B cell (primary cell): ENCODE measurements at regions not wholly inside any gene's neighbourhood (a gene's known extent, or its start where the extent isn't known, plus 50 kb on each side); places are given as distances from the start of the nearest gene placed in this dataset.

Experiments
- ATAC-seq: fragments of 200-7000 bp; cut with Tn5 transposase; one replicate; pipeline ENCODE4 v1.10.0; 2021; ENCODE audit warnings: low read depth, mild to moderate bottlenecking, moderate number of reproducible peaks, moderate library complexity
- CTCF ChIA-PET: fragments of 350-600 bp; sonication (Branson Sonifier 250); formaldehyde crosslinking; loops from one replicate; lab custom pipeline; 2021; ENCODE audit warnings: antibody characterized with exemption, inconsistent platforms; lab: Charles Lee
- POLR2A ChIA-PET: fragments of 350-600 bp; sonication (Branson Sonifier 250); formaldehyde crosslinking; loops from one replicate; lab custom pipeline; 2021; ENCODE audit warnings: antibody characterized with exemption; lab: Charles Lee
- DNase-seq: peaks from one replicate; pipeline ENCODE4 v3.0.0; 2013
- H2AFZ ChIP-seq: 2 replicates; pipeline ENCODE4 v1.6.1; 2012; ENCODE audit warnings: mild to moderate bottlenecking, low read depth, low read length; ENCODE audit not compliant: insufficient read depth, poor library complexity, severe bottlenecking
- H3K27ac ChIP-seq, 2 donors: 1 replicate in 1 of 2; 2 replicates in 1 of 2; pipeline ENCODE4 v1.5.1; 2012 to 2013; ENCODE audit warnings: low read length in 2 of 2, mild to moderate bottlenecking in 2 of 2, moderate library complexity in 1 of 2
- H3K27me3 ChIP-seq, 4 experiments: fragments of 200-600 bp in 1 of 4; sonication (generic) in 1 of 4; replicated peaks in 1 of 4; 1 replicate in 2 of 4; 2 replicates in 2 of 4; pipeline versions ENCODE4 v1.6.1 to v1.7.0; 2013 to 2016; ENCODE audit warnings: low read length in 3 of 4, mild to moderate bottlenecking in 2 of 4, mixed read lengths in 1 of 4, moderate library complexity in 1 of 4; ENCODE audit not compliant: insufficient read depth in 4 of 4, control insufficient read depth in 3 of 4; ENCODE audit errors: control extremely low read depth in 1 of 4
- H3K36me3 ChIP-seq, 2 experiments: replicated peaks in 1 of 2; 1 replicate in 1 of 2; 2 replicates in 1 of 2; pipeline versions ENCODE4 v1.6.1 to v1.7.1; 2013; ENCODE audit warnings: low read length in 1 of 2; ENCODE audit not compliant: insufficient read depth in 2 of 2, control insufficient read depth in 1 of 2; ENCODE audit errors: control extremely low read depth in 1 of 2, extremely low read depth in 1 of 2
- H3K4me1 ChIP-seq, 2 donors: fragments of 200-600 bp in 1 of 2; sonication (generic) in 1 of 2; 1 replicate in 1 of 2; 2 replicates in 1 of 2; pipeline versions ENCODE4 v1.5.1 to v1.6.1; 2013 to 2017; ENCODE audit warnings: low read length in 2 of 2; ENCODE audit not compliant: control insufficient read depth in 2 of 2, insufficient read depth in 2 of 2
- H3K4me2 ChIP-seq: replicated peaks from 2 replicates; pipeline ENCODE3; 2012; ENCODE audit warnings: mild to moderate bottlenecking, low read depth, low read length; ENCODE audit not compliant: poor library complexity, severe bottlenecking
- H3K4me3 ChIP-seq, 5 experiments: fragments of 200-600 bp in 1 of 5; sonication (generic) in 1 of 5; 1 replicate in 3 of 5; 2 replicates in 2 of 5; pipeline versions ENCODE4 v1.5.1 to v1.7.0; 2011 to 2016; ENCODE audit warnings: low read length in 4 of 5, mild to moderate bottlenecking in 4 of 5, low read depth in 2 of 5, control low read depth in 1 of 5, moderate library complexity in 1 of 5; ENCODE audit not compliant: insufficient read depth in 1 of 5; ENCODE audit errors: control extremely low read depth in 1 of 5, extremely low read depth in 1 of 5
- H3K79me2 ChIP-seq: fragments of 200-600 bp; sonication (generic); one replicate; pipeline ENCODE4 v1.6.0; 2016; ENCODE audit warnings: low read length; ENCODE audit not compliant: control insufficient read depth, insufficient read depth
- H3K9ac ChIP-seq: fragments of 200-600 bp; sonication (generic); 2 replicates; pipeline ENCODE4 v1.6.1; 2017; ENCODE audit warnings: mild to moderate bottlenecking, low read length, moderate library complexity
- H3K9me3 ChIP-seq, 3 donors: one replicate each; pipeline versions ENCODE4 v1.6.1 to v1.7.1; 2013; ENCODE audit warnings: low read length in 2 of 3; ENCODE audit not compliant: control insufficient read depth in 2 of 3, insufficient read depth in 1 of 3; ENCODE audit errors: control extremely low read depth in 1 of 3
- H4K20me1 ChIP-seq: 2 replicates; pipeline ENCODE4 v1.6.0; 2012; ENCODE audit warnings: mild to moderate bottlenecking, low read length; ENCODE audit not compliant: insufficient read depth, control insufficient read depth, poor library complexity, severe bottlenecking
- H3K27ac Mint-ChIP-seq: one replicate; pipeline ENCODE4 v1.8.0; 2021; ENCODE audit warnings: mixed read lengths
- H3K27me3 Mint-ChIP-seq: one replicate; pipeline ENCODE4 v1.8.0; 2021; ENCODE audit warnings: mixed read lengths
- H3K4me1 Mint-ChIP-seq: one replicate; pipeline ENCODE4 v1.8.0; 2021; ENCODE audit warnings: mixed read lengths
- H3K4me3 Mint-ChIP-seq: one replicate; pipeline ENCODE4 v1.8.0; 2021; ENCODE audit warnings: mixed read lengths
- H3K9me3 Mint-ChIP-seq: one replicate; pipeline ENCODE4 v1.8.0; 2022; ENCODE audit warnings: mixed read lengths; ENCODE audit not compliant: insufficient read depth
- EZH2 ChIP-seq: IDR thresholded peaks from 2 replicates; pipeline ENCODE4 v1.6.1; 2012; ENCODE audit warnings: borderline replicate concordance, low read depth, mild to moderate bottlenecking, moderate library complexity, low read length; ENCODE audit not compliant: insufficient read depth, poor library complexity, severe bottlenecking
- WGBS: methylation state at CpG from one replicate; pipeline ENCODE4 v1.1.5; 2013; ENCODE audit warnings: missing lambda C conversion rate; ENCODE audit not compliant: insufficient coverage; 5-methylcytosine and 5-hydroxymethylcytosine counted together
- intact Hi-C: fragments of 100-400 bp; cut with micrococcal nuclease; formaldehyde crosslinking; loops from one replicate; pipeline ENCODE4 v1.10.0; 2022
- TF ChIP-seq, protein P1 (sequence below): fragments of 200-600 bp; IDR thresholded peaks from one replicate; pipeline ENCODE4 v1.8.0; 2022; ENCODE audit warnings: antibody characterized with exemption, mild to moderate bottlenecking

DNA sequence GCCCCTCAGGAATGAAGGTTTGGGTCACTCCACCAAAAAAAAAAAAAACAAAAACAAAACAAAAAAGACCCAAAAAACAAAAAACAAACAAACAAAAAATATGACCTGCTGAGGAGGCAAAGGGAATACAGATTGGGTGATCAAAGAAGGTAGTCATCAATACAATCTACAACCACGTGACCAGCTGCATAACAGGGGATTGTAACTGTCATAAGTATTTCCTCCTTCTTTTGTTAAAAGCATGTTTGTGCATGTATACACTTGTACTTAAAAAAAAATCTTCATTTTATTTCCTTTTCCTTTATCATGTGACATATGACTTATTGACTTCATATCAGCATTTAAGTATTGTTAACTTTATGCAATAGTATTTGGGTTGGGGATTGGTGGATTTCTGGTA lies 165.1 kb upstream of the IRS2 start:
- DNase-seq: no peak
- no peak overlapping the region for H3K9ac ChIP-seq
- no peaks in the 10 kb centered on the region for H3K36me3 ChIP-seq
- H2AFZ ChIP-seq: no peak overlapping the region
- H3K27ac ChIP-seq: no peak overlapping the region
- TF ChIP-seq, protein P1, sequence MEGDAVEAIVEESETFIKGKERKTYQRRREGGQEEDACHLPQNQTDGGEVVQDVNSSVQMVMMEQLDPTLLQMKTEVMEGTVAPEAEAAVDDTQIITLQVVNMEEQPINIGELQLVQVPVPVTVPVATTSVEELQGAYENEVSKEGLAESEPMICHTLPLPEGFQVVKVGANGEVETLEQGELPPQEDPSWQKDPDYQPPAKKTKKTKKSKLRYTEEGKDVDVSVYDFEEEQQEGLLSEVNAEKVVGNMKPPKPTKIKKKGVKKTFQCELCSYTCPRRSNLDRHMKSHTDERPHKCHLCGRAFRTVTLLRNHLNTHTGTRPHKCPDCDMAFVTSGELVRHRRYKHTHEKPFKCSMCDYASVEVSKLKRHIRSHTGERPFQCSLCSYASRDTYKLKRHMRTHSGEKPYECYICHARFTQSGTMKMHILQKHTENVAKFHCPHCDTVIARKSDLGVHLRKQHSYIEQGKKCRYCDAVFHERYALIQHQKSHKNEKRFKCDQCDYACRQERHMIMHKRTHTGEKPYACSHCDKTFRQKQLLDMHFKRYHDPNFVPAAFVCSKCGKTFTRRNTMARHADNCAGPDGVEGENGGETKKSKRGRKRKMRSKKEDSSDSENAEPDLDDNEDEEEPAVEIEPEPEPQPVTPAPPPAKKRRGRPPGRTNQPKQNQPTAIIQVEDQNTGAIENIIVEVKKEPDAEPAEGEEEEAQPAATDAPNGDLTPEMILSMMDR: no peak
- no peak for TF ChIP-seq EZH2
- H4K20me1 ChIP-seq: no peaks in the 10 kb centered on the region
- no peak overlapping the region for H3K4me2 ChIP-seq
- no peak for ATAC-seq
- no peak overlapping the region for H3K27ac Mint-ChIP-seq
- ChIA-PET CTCF (no interaction called here), POLR2A (no interaction called here)
- peaks cover 2% of the 10 kb centered on the region for H3K9me3 Mint-ChIP-seq
- no peaks in the 10 kb centered on the region for H3K79me2 ChIP-seq
- H3K4me1 Mint-ChIP-seq: no peaks in the 10 kb centered on the region
- H3K27me3 Mint-ChIP-seq: no peaks in the 10 kb centered on the region
- H3K4me3 Mint-ChIP-seq: no peak overlapping the region
- H3K4me1 ChIP-seq: no peaks in the 10 kb centered on the region
- no peaks in the 10 kb centered on the region for H3K27me3 ChIP-seq
- intact Hi-C loops: no loop called here
- WGBS: no CpG with 5 or more reads among the region's 1 CpG
- H3K9me3 ChIP-seq: no peaks in the 10 kb centered on the region
- no peak overlapping the region for H3K4me3 ChIP-seq

DNA sequence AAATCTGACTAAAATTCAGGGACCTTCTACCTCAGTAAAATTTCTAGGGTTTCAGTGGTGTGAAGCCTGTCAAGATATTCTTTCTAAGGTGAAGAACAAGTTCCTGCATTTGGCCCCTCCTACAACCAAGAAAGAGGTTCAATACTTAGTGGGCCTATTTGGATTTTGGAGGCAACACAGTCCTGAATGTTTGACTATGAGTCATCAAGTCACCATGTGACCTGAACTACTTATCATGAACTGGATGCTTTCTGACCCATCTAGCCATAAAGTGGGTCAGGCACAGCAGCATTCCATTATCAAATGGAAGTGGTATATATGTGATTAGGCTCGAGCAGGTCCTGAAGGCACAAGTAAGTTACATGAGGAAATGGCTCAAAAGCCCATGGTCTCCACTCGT lies 163.0 kb upstream of the IRS2 start:
- Mint-ChIP-seq H3K9me3 (peaks cover 2% of the 10 kb centered on the region), H3K27me3 (no peaks in the 10 kb centered on the region), H3K4me1 (no peaks in the 10 kb centered on the region), H3K27ac (no peak overlapping the region), H3K4me3 (no peak overlapping the region)
- no CpG with 5 or more reads among the region's 2 CpGs for WGBS
- intact Hi-C loops: no loop called here
- TF ChIP-seq EZH2: no peak
- TF ChIP-seq, protein P1: no peak
- CTCF ChIA-PET: no interaction called here
- Histone ChIP-seq H3K9ac (no peak overlapping the region), H3K79me2 (no peaks in the 10 kb centered on the region), H3K4me2 (no peak overlapping the region), H4K20me1 (no peaks in the 10 kb centered on the region), H3K27me3 (no peaks in the 10 kb centered on the region), H3K9me3 (no peaks in the 10 kb centered on the region), H3K36me3 (no peaks in the 10 kb centered on the region), H2AFZ (no peak overlapping the region), H3K4me1 (no peaks in the 10 kb centered on the region), H3K4me3 (no peak overlapping the region), H3K27ac (no peak overlapping the region)
- DNase-seq (no peak), ATAC-seq (no peak)
- POLR2A ChIA-PET: no interaction called here
